ENCODE measurements at regions not wholly inside any gene's neighbourhood (a gene's known extent, or its start where the extent isn't known, plus 50 kb on each side); places are given as distances from the start of the nearest gene placed in this dataset.
A peak's percentile ranks its signal among the peaks of the same experiment; 100 is the strongest.

DNA sequence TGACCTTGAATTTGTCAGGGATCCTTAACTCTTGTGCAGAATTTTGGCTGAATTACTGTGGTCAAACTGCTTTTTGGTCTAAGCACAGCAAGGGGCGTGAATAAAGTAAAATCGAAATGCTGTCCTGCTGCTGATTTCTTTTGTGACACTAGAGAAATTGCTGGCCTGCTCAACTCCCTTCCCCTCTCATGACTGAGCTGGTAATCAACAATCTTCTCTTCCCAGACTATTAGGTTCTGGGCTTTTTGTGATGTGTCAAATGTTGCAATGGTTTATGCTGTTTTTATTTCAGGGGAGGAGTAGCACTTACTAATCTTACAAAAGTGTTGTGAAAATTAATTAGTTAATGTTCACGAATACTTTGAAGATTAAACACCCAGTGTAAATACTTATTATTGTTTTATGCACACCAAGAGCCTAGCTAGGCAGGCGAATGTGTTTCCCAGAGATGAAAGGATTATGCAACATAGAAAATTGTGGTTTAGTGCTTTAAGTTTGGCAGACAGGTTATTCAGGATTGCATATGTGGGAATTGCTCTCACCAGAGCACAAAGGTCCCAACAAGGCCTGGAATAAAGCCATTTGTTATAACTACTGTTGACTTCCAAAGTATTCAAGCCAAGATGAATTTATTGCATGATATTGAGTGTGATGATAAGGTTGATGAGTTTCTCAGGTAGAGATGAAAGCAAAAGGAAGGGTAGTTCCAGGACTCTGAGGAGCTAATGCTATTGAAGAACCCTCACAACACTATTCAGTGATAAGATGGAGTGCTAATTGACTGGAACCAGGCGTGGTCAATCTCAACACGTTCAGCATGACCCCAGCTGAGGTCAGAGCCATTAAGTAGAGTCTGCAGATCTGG is 280.7 kb upstream of the ZNF608 start:
- TF ChIP-seq, protein P1, sequence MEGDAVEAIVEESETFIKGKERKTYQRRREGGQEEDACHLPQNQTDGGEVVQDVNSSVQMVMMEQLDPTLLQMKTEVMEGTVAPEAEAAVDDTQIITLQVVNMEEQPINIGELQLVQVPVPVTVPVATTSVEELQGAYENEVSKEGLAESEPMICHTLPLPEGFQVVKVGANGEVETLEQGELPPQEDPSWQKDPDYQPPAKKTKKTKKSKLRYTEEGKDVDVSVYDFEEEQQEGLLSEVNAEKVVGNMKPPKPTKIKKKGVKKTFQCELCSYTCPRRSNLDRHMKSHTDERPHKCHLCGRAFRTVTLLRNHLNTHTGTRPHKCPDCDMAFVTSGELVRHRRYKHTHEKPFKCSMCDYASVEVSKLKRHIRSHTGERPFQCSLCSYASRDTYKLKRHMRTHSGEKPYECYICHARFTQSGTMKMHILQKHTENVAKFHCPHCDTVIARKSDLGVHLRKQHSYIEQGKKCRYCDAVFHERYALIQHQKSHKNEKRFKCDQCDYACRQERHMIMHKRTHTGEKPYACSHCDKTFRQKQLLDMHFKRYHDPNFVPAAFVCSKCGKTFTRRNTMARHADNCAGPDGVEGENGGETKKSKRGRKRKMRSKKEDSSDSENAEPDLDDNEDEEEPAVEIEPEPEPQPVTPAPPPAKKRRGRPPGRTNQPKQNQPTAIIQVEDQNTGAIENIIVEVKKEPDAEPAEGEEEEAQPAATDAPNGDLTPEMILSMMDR (IDR thresholded peaks at IDR 0.05; ENCODE audit: low read depth, low read length, missing input control) = no peak
- no peak for TF ChIP-seq GABPA (IDR thresholded peaks at IDR 0.05 in 1 of 2, conservative IDR thresholded peaks at IDR 0.05 in 1 of 2)
- peak; percentile 76 to 82 for TF ChIP-seq RXRA (IDR thresholded peaks at IDR 0.05)
- TF ChIP-seq NR2F2 (IDR thresholded peaks at IDR 0.05) = no peak
- TF ChIP-seq, protein P2, sequence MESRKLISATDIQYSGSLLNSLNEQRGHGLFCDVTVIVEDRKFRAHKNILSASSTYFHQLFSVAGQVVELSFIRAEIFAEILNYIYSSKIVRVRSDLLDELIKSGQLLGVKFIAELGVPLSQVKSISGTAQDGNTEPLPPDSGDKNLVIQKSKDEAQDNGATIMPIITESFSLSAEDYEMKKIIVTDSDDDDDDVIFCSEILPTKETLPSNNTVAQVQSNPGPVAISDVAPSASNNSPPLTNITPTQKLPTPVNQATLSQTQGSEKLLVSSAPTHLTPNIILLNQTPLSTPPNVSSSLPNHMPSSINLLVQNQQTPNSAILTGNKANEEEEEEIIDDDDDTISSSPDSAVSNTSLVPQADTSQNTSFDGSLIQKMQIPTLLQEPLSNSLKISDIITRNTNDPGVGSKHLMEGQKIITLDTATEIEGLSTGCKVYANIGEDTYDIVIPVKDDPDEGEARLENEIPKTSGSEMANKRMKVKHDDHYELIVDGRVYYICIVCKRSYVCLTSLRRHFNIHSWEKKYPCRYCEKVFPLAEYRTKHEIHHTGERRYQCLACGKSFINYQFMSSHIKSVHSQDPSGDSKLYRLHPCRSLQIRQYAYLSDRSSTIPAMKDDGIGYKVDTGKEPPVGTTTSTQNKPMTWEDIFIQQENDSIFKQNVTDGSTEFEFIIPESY (IDR thresholded peaks at IDR 0.05) = peak; percentile 56
- TF ChIP-seq, protein P3, sequence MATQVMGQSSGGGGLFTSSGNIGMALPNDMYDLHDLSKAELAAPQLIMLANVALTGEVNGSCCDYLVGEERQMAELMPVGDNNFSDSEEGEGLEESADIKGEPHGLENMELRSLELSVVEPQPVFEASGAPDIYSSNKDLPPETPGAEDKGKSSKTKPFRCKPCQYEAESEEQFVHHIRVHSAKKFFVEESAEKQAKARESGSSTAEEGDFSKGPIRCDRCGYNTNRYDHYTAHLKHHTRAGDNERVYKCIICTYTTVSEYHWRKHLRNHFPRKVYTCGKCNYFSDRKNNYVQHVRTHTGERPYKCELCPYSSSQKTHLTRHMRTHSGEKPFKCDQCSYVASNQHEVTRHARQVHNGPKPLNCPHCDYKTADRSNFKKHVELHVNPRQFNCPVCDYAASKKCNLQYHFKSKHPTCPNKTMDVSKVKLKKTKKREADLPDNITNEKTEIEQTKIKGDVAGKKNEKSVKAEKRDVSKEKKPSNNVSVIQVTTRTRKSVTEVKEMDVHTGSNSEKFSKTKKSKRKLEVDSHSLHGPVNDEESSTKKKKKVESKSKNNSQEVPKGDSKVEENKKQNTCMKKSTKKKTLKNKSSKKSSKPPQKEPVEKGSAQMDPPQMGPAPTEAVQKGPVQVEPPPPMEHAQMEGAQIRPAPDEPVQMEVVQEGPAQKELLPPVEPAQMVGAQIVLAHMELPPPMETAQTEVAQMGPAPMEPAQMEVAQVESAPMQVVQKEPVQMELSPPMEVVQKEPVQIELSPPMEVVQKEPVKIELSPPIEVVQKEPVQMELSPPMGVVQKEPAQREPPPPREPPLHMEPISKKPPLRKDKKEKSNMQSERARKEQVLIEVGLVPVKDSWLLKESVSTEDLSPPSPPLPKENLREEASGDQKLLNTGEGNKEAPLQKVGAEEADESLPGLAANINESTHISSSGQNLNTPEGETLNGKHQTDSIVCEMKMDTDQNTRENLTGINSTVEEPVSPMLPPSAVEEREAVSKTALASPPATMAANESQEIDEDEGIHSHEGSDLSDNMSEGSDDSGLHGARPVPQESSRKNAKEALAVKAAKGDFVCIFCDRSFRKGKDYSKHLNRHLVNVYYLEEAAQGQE (IDR thresholded peaks at IDR 0.05) = peak; percentile 58
- no peak for TF ChIP-seq TAF1 (conservative IDR thresholded peaks at IDR 0.05)

Data from liver (tissue), 3 donors.